B cell (primary cell): ENCODE measurements at regions not wholly inside any gene's neighbourhood (a gene's known extent, or its start where the extent isn't known, plus 50 kb on each side); places are given as distances from the start of the nearest gene placed in this dataset.

Source experiments
- ATAC-seq: fragments of 200-7000 bp; cut with Tn5 transposase; one replicate; pipeline ENCODE4 v1.10.0; 2021; ENCODE audit warnings: low read depth, mild to moderate bottlenecking, moderate number of reproducible peaks, moderate library complexity
- CTCF ChIA-PET: fragments of 350-600 bp; sonication (Branson Sonifier 250); formaldehyde crosslinking; loops from one replicate; lab custom pipeline; 2021; ENCODE audit warnings: antibody characterized with exemption, inconsistent platforms; lab: Charles Lee
- POLR2A ChIA-PET: fragments of 350-600 bp; sonication (Branson Sonifier 250); formaldehyde crosslinking; loops from one replicate; lab custom pipeline; 2021; ENCODE audit warnings: antibody characterized with exemption; lab: Charles Lee
- DNase-seq: peaks from one replicate; pipeline ENCODE4 v3.0.0; 2013
- H2AFZ ChIP-seq: 2 replicates; pipeline ENCODE4 v1.6.1; 2012; ENCODE audit warnings: mild to moderate bottlenecking, low read depth, low read length; ENCODE audit not compliant: insufficient read depth, poor library complexity, severe bottlenecking
- H3K27ac ChIP-seq, 2 donors: 1 replicate in 1 of 2; 2 replicates in 1 of 2; pipeline ENCODE4 v1.5.1; 2012 to 2013; ENCODE audit warnings: low read length in 2 of 2, mild to moderate bottlenecking in 2 of 2, moderate library complexity in 1 of 2
- H3K27me3 ChIP-seq, 4 experiments: fragments of 200-600 bp in 1 of 4; sonication (generic) in 1 of 4; replicated peaks in 1 of 4; 1 replicate in 2 of 4; 2 replicates in 2 of 4; pipeline versions ENCODE4 v1.6.1 to v1.7.0; 2013 to 2016; ENCODE audit warnings: low read length in 3 of 4, mild to moderate bottlenecking in 2 of 4, mixed read lengths in 1 of 4, moderate library complexity in 1 of 4; ENCODE audit not compliant: insufficient read depth in 4 of 4, control insufficient read depth in 3 of 4; ENCODE audit errors: control extremely low read depth in 1 of 4
- H3K36me3 ChIP-seq, 2 experiments: replicated peaks in 1 of 2; 1 replicate in 1 of 2; 2 replicates in 1 of 2; pipeline versions ENCODE4 v1.6.1 to v1.7.1; 2013; ENCODE audit warnings: low read length in 1 of 2; ENCODE audit not compliant: insufficient read depth in 2 of 2, control insufficient read depth in 1 of 2; ENCODE audit errors: control extremely low read depth in 1 of 2, extremely low read depth in 1 of 2
- H3K4me1 ChIP-seq, 2 donors: fragments of 200-600 bp in 1 of 2; sonication (generic) in 1 of 2; 1 replicate in 1 of 2; 2 replicates in 1 of 2; pipeline versions ENCODE4 v1.5.1 to v1.6.1; 2013 to 2017; ENCODE audit warnings: low read length in 2 of 2; ENCODE audit not compliant: control insufficient read depth in 2 of 2, insufficient read depth in 2 of 2
- H3K4me2 ChIP-seq: replicated peaks from 2 replicates; pipeline ENCODE3; 2012; ENCODE audit warnings: mild to moderate bottlenecking, low read depth, low read length; ENCODE audit not compliant: poor library complexity, severe bottlenecking
- H3K4me3 ChIP-seq, 5 experiments: fragments of 200-600 bp in 1 of 5; sonication (generic) in 1 of 5; 1 replicate in 3 of 5; 2 replicates in 2 of 5; pipeline versions ENCODE4 v1.5.1 to v1.7.0; 2011 to 2016; ENCODE audit warnings: low read length in 4 of 5, mild to moderate bottlenecking in 4 of 5, low read depth in 2 of 5, control low read depth in 1 of 5, moderate library complexity in 1 of 5; ENCODE audit not compliant: insufficient read depth in 1 of 5; ENCODE audit errors: control extremely low read depth in 1 of 5, extremely low read depth in 1 of 5
- H3K79me2 ChIP-seq: fragments of 200-600 bp; sonication (generic); one replicate; pipeline ENCODE4 v1.6.0; 2016; ENCODE audit warnings: low read length; ENCODE audit not compliant: control insufficient read depth, insufficient read depth
- H3K9ac ChIP-seq: fragments of 200-600 bp; sonication (generic); 2 replicates; pipeline ENCODE4 v1.6.1; 2017; ENCODE audit warnings: mild to moderate bottlenecking, low read length, moderate library complexity
- H3K9me3 ChIP-seq, 3 donors: one replicate each; pipeline versions ENCODE4 v1.6.1 to v1.7.1; 2013; ENCODE audit warnings: low read length in 2 of 3; ENCODE audit not compliant: control insufficient read depth in 2 of 3, insufficient read depth in 1 of 3; ENCODE audit errors: control extremely low read depth in 1 of 3
- H4K20me1 ChIP-seq: 2 replicates; pipeline ENCODE4 v1.6.0; 2012; ENCODE audit warnings: mild to moderate bottlenecking, low read length; ENCODE audit not compliant: insufficient read depth, control insufficient read depth, poor library complexity, severe bottlenecking
- H3K27ac Mint-ChIP-seq: one replicate; pipeline ENCODE4 v1.8.0; 2021; ENCODE audit warnings: mixed read lengths
- H3K27me3 Mint-ChIP-seq: one replicate; pipeline ENCODE4 v1.8.0; 2021; ENCODE audit warnings: mixed read lengths
- H3K4me1 Mint-ChIP-seq: one replicate; pipeline ENCODE4 v1.8.0; 2021; ENCODE audit warnings: mixed read lengths
- H3K4me3 Mint-ChIP-seq: one replicate; pipeline ENCODE4 v1.8.0; 2021; ENCODE audit warnings: mixed read lengths
- H3K9me3 Mint-ChIP-seq: one replicate; pipeline ENCODE4 v1.8.0; 2022; ENCODE audit warnings: mixed read lengths; ENCODE audit not compliant: insufficient read depth
- EZH2 ChIP-seq: IDR thresholded peaks from 2 replicates; pipeline ENCODE4 v1.6.1; 2012; ENCODE audit warnings: borderline replicate concordance, low read depth, mild to moderate bottlenecking, moderate library complexity, low read length; ENCODE audit not compliant: insufficient read depth, poor library complexity, severe bottlenecking
- WGBS: methylation state at CpG from one replicate; pipeline ENCODE4 v1.1.5; 2013; ENCODE audit warnings: missing lambda C conversion rate; ENCODE audit not compliant: insufficient coverage; 5-methylcytosine and 5-hydroxymethylcytosine counted together
- intact Hi-C: fragments of 100-400 bp; cut with micrococcal nuclease; formaldehyde crosslinking; loops from one replicate; pipeline ENCODE4 v1.10.0; 2022
- TF ChIP-seq, protein P1 (sequence below): fragments of 200-600 bp; IDR thresholded peaks from one replicate; pipeline ENCODE4 v1.8.0; 2022; ENCODE audit warnings: antibody characterized with exemption, mild to moderate bottlenecking

DNA sequence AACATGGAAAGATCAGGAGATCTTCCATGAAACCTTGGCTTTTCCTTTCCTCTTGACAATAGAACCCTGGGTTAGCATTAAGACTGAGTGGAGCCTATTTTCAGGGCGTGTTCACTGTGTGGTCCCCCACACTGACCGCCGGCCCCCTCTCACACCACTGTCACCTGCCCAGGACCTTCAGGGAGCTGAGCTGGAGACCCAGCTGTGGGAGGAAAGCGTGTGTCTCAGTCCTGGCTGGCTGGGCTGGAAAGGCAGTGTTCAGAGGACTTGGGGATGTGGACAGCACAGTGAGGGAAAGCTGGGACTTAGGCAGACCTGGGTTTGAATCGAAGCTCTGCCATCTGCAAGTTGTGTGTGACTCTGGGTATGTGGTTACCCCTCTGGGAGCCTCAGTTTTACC, 268.1 kb downstream of the NSG2 start:
- Histone ChIP-seq H2AFZ (no peak overlapping the region), H3K9me3 (peaks cover 0 to 8% (median 0%) of the 10 kb centered on the region in 3 donors), H3K4me2 (no peak overlapping the region), H3K27ac (no peak overlapping the region), H3K9ac (no peak overlapping the region), H3K36me3 (no peaks in the 10 kb centered on the region), H3K4me3 (no peak overlapping the region), H3K27me3 (peaks cover 0 to 20% (median 10%) of the 10 kb centered on the region in 4 experiments), H3K79me2 (no peaks in the 10 kb centered on the region), H3K4me1 (peaks cover 4 to 8% of the 10 kb centered on the region in 2 donors), H4K20me1 (no peaks in the 10 kb centered on the region)
- ChIA-PET CTCF (no interaction called here), POLR2A (no interaction called here)
- DNase-seq (no peak), ATAC-seq (no peak)
- Mint-ChIP-seq H3K9me3 (no peaks in the 10 kb centered on the region), H3K4me1 (peaks cover 2% of the 10 kb centered on the region), H3K27me3 (peaks cover 41% of the 10 kb centered on the region), H3K27ac (no peak overlapping the region), H3K4me3 (no peak overlapping the region)
- WGBS = 67% methylated on average over 2 of the region's 5 CpGs
- intact Hi-C loops = no loop called here
- TF ChIP-seq EZH2 = no peak
- TF ChIP-seq, protein P1, sequence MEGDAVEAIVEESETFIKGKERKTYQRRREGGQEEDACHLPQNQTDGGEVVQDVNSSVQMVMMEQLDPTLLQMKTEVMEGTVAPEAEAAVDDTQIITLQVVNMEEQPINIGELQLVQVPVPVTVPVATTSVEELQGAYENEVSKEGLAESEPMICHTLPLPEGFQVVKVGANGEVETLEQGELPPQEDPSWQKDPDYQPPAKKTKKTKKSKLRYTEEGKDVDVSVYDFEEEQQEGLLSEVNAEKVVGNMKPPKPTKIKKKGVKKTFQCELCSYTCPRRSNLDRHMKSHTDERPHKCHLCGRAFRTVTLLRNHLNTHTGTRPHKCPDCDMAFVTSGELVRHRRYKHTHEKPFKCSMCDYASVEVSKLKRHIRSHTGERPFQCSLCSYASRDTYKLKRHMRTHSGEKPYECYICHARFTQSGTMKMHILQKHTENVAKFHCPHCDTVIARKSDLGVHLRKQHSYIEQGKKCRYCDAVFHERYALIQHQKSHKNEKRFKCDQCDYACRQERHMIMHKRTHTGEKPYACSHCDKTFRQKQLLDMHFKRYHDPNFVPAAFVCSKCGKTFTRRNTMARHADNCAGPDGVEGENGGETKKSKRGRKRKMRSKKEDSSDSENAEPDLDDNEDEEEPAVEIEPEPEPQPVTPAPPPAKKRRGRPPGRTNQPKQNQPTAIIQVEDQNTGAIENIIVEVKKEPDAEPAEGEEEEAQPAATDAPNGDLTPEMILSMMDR = no peak

DNA sequence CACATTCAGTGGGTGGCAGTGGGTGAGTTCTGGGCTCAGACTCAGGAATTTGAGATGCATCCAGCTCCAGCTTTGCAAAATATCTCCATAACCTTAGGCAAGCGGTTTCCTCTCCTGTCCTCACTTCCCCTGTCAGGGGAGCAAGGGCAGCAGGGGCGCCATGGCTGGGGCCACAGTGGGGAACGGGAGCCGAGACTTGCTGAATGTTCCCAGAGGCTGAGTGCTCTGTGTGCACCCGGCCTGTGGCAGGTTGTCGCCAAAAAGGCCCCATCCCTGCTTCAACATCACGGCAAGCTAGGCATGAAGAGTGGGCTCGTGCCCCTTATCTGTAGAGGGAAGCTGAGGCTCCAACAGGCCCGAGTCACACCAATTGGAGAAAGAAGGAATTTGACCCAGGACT, 268.8 kb downstream of the NSG2 start:
- POLR2A ChIA-PET = no interaction called here
- H3K4me1 Mint-ChIP-seq = peaks cover 2% of the 10 kb centered on the region
- H3K4me3 Mint-ChIP-seq = no peak overlapping the region
- H3K4me1 ChIP-seq = peaks cover 4 to 8% of the 10 kb centered on the region in 2 donors
- no peak overlapping the region for H3K27ac Mint-ChIP-seq
- intact Hi-C loops = no loop called here
- H3K79me2 ChIP-seq = no peaks in the 10 kb centered on the region
- no peak for DNase-seq
- no peak overlapping the region for H3K27ac ChIP-seq
- H3K4me2 ChIP-seq = no peak overlapping the region
- peaks cover 41% of the 10 kb centered on the region for H3K27me3 Mint-ChIP-seq
- H3K4me3 ChIP-seq = no peak overlapping the region
- ATAC-seq = no peak
- 84% methylated on average over 9 of the region's 9 CpGs for WGBS
- H3K9me3 ChIP-seq = peaks cover 0 to 8% (median 0%) of the 10 kb centered on the region in 3 donors
- no peaks in the 10 kb centered on the region for H3K9me3 Mint-ChIP-seq
- H3K36me3 ChIP-seq = no peaks in the 10 kb centered on the region
- TF ChIP-seq, protein P1 = no peak
- no peak for TF ChIP-seq EZH2
- no peak overlapping the region for H3K9ac ChIP-seq
- CTCF ChIA-PET = no interaction called here
- no peaks in the 10 kb centered on the region for H4K20me1 ChIP-seq
- no peak overlapping the region for H2AFZ ChIP-seq
- peaks cover 0 to 20% (median 10%) of the 10 kb centered on the region in 4 experiments for H3K27me3 ChIP-seq
